HG02973 (cell line): ENCODE measurements at regions not wholly inside any gene's neighbourhood (a gene's known extent, or its start where the extent isn't known, plus 50 kb on each side); places are given as distances from the start of the nearest gene placed in this dataset.

Experiments
- ATAC-seq: cut with Tn5 transposase; IDR thresholded peaks from one replicate; pipeline ENCODE4 v1.9.1; 2021; ENCODE audit warnings: moderate library complexity; ENCODE audit not compliant: unreplicated experiment

DNA sequence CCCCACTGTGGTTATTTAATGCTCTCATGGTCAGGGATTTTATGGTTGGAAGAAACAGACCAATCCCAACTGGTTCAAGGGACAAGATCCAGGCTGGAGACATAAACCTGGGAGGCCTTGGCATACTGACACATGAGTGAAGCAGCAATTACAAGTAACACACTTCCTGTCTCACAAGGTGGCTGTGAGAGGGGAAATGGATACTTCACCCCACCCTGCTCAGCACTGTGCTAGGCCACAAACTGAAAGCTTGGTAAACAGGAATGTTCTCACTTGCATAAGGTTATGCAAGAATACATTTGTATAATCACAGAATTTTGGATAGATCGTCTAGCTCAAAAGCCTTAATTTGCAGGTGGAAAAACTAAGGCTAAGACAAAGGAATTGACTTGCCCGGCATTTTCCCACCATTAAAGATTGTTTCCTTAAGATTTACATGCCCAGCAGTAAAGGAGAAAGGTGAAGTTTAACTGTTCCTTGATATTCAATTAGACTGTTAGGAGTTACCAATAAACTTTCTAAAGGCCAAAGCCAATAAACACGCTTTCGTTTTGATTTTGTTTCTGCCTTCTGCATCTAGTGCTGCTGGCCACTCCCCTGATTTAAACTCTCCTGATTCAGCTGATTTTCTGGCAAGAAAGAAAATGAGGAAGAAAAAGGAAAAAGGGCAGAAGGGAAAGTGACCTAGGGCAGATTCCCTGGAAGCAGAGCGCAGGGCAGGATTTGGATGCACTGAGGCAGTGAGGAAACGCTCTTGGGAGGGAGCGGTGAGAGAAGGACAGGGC is 215.6 kb upstream of the CDH5 start:
- no peak for ATAC-seq

DNA sequence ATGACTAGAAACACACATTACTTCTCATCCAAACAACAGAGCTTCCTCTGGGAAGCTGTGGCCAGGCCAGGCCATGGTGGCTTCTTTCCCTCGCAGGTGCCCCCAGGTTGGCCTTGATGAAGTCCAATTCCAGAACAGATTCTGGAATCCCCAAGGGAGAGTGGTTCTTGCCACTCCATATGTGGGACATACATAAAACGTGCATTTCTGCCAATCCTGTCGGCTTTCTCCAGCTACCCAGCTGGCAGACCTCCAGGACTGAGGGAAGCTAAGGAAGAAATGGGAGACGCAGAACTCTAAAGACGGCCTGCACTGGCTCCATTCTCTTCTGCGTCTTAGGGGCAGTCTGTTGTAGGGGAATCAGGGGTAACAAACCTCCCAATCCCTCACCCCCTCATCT is 219.2 kb upstream of the CDH5 start:
- ATAC-seq, result no peak

DNA sequence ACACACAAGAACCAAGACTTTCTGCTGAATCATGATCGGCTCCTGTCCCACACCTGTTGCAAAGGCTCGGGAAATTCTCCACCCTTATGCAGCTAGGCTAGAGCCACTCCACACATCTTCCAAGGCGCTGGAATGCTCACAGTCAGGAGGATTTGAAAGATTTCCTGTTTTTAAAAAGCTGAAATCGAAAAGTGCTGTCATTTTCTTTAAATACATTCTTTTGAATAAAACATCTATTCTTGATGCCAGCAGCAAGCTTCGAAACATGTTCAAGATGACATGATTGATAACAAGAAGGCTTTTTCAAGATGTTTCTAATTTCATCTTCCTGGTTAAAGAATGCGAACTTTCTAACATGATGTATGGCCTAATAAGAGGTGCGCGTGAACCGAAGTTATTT is 219.7 kb upstream of the CDH5 start:
- ATAC-seq, result no peak

DNA sequence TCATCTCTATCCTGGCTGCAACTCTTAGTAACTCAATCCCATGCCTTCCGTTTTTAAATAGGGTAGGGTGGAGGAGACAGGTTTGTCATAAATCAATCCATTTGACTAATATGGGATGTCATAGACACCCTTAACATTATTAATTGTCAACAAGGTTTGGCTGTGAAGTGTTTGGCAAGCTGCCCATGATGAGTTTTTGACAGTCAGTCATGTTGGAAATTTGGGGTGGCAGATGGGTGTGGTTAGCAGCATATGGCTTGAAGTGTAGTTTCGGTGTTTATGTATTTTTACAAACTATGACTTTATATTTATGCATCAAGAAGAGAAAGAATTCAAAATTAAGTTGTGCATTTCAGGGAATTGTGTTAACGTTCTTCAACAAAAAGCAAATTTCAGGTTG is 221.8 kb upstream of the CDH5 start:
- no peak for ATAC-seq

DNA sequence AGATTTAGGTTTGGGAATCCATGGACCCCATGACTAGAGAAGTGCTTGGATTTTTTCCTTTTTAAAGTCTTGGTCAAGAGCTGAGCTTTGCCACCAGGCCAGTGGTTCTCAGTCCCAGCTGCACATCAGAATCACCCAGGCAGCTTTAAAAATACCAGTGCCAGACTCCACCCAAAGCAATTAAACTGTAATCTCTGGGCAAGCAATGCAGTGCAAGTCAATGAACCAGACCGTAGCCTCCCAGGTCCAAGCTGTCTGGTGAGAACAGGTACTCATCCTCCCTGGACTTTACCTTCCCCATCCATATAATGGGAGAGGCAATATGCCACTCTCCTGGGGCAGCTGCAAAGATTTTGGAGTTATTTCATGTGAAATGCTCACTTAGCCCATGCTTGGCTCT is 223.1 kb upstream of the CDH5 start:
- ATAC-seq, result no peak

DNA sequence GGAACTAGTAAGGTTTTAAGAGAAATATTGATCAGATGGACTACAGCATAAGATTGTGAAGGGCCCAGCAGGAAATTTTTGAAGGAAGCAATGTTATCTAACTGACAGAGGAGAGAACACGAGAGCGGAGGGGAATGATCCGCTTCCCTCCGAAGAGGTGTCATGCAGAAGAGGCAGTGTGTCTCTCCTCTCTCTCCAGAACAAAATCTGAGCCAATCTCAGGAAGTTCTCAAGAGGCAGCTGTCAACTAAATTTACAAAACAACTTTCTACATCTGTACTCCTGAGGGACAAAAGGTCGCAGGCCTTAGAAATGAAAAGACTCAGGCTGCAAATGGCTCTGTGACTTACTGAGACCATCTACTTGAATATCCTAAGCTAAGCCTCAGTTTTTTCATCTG is 224.6 kb upstream of the CDH5 start:
- ATAC-seq, result no peak

DNA sequence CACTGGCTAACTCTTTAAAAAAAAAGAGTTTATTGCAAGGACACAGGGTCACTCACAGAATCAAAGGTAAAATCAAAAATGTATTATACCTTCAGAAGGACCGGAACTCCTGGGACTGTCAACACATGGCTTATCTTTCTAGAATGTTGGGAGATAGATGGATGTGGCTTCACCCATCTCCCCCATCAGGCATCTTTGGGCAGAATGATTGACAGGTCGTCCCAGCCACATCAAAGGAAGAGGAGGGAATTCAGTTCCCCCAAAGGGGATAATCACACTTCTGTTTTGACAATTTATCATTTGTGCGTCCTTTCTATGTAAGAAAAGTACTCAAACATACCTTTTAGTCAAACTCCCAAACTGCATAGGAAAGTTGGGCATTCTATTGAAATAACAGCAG is 228.6 kb upstream of the CDH5 start:
- no peak for ATAC-seq

DNA sequence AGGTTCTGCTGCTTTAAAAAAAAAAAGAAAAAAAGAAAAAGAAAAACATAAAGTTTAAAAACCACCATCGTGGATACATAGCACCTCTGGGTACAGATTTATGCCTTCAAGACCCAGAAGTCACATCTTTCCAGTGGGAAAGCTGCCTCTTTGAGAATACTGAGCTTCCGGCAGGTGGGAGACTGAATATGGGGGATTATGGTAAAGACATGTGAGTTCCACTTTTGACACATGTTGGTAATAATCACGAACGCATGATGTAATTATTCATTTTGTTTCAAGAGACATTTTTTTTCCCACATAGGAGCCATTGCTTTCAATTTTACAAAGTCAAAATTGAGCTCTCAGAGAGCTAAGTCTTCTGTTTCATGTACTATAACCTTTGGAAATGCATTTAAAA is 229.7 kb upstream of the CDH5 start:
- ATAC-seq, result no peak

DNA sequence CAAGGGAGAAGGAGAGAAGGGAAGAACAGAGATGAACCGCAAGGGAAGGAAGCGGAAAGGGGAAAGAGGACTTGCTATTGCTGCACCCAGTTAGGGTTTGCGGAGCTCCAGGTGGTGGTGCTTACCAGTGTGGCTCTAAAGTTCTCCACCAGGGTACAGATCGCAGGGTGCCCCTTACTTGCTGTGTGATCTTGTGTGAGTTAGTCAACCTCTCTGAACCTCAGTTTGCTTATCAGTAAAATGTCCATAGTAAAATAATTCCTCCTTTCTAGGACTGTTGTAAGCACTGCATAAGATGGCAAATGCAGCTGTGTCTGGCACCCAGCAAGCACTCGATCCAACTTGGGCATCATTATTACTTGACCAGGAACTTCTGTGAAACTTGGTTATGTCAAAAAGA is 230.7 kb upstream of the CDH5 start:
- no peak for ATAC-seq

DNA sequence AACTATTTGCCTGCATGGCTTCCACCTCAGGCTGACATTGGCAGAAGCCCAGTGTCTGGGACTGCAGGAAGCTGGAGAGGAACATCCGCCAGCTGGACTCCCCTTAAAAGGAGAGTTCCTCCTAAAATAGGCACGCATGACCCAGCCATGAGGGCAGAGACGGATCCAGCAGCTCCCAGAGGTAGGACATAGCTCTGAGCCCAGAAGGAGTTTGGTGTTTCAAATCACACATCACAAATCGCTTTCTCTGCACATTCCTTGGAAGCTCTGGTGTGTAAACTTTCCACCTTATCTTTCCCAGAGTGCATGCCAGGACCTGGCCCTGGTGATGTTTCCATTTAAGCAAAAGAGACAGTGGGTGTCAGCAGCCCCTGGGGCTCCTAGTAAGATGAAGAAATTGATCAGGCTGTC is 231.1 kb upstream of the CDH5 start:
- ATAC-seq, result no peak

DNA sequence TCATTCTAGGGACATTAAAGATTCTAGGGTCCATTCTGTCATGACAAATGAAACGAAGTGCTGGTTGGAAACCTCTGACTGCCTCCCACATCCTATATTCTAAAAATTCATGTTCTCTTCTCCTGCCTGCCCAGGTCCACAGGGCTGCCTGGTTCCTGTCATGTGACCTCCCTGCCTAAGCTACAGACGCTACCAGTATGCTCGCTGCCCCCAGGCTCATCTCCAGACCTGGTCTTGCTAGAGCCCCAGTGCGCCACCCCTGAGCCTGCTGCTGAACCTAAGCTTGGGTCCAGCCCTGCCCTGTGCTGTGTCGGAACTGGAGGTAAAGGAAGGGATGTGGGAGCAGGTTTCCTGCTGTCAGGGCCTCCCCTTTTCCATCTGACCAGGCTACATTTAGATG is 231.6 kb upstream of the CDH5 start:
- no peak for ATAC-seq

DNA sequence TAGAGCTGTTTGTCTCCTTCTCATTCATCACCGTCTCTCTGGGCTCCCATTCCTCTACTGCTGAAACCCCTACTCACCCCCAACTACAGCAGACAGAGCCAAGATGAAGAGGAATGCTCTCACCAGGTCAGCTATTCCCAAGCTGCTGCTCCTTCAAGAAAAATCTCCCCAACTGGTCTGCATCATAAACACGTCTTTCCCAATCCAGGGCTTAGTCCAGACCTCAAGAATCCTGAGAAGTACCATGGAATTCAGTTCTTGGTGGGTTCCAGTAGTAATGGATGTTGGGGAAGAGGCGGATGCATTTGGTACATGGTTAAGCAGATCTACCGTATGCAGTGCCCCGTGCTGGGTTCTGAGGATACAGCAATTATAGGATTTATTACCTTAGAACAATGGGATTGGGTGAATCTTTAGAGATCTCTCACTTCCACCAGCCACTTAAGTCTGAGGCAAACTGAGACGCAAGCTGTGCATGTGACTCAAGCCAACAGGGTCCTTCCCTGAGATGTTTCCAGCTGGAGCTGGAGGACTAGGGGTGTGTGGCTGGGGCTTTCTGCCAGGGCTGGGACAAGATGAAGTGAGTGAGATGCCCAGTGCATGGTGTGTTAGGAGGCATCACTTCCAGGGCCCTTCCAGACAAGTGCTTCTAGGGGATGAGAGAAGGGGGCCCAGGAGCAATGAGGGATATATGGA is 232.7 kb upstream of the CDH5 start:
- ATAC-seq, result no peak

DNA sequence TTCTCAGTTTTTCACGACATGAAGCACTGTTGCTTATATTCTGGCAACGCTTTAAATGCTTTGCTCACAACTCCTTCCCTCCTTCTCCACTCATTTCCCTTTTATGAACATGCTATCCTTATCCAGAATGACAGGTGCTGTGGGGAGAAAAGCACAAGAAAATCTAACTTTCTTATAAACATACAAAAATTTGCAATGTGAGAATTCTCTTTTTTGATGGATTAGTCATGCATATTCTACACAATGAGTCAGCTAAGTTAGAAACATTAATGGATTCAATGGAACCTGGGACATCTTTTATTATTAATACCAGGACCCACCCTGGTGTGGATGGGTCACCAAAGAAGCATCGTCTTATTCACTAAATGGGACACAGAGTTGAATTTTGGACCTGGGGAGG is 234.6 kb upstream of the CDH5 start:
- no peak for ATAC-seq

DNA sequence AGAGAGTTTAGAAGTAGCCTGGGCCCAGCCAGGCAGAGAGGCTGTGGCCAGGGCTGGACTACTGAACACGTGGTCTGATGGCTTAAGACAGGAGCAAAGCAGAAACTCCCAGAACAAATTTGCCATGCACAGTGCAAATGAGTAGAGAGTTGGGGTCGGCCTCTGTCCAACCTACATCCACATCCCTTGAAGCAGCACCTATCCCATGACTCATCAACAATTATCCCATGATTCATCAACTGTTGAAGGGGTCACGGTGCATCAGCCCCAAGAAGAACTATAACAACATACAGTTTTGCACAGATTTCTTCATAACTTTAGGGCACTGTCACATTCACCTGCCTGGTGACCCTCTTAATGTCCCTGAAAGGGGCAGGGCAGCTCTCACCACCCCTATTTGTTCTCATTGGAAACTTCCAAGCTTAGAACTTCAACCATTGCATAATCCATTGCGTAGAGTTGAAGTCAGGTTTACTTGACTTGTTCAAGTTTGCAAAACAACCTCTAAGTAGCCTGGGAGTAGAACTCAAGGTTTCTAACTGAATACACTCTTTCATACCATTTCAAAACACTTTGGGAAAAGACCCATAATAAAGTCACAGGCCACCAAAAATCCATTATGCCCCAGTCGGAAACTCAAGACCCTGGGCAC is 235.2 kb upstream of the CDH5 start:
- ATAC-seq, result no peak

DNA sequence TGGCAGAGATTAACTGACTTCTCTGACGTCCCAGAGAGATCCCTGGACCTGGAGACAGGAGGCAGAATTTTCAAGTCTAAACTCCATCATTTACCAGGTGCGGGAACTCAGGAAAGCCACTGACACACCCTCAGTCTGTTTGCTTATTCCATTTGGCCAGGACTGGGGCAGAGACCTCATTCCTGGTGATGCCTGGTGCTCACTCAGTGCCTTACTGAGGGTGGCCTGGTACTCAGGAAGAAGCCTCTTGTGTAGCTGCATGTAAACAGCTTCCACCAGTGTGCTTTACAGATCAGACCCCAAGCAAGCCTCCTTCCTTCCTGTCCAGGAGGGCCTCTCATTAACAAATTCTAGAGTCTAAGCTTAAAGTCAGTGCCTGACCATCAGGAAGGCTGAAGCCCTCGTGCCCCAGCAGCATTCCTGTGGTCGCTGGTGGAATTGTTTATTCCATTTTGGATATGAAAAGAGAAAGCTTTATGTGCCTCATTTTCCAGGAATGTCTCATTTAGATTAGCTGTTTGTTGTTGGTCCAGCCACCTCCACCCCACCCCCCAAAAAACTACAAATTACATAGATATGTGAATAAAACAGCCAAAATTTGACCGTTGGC is 236.1 kb upstream of the CDH5 start:
- no peak for ATAC-seq

DNA sequence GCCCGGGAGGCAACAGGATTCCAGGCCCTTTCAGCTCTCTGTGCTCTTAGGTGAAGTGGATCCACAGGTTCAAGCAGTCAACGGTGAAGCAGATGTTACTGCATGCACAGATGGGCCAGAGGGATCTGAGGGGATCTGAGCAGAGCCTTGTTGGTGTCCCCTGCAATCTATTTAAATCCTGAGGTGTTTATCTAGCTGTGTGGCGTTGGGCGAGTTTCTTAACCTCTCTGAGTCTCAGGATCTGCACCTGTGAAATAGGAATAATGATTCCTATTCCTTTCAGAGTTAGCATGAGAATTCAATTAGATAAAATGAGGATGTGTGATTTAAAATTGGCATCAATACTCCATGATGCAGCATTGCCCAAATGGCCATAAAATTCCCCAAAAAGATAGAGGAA is 237.3 kb upstream of the CDH5 start:
- ATAC-seq, result no peak

DNA sequence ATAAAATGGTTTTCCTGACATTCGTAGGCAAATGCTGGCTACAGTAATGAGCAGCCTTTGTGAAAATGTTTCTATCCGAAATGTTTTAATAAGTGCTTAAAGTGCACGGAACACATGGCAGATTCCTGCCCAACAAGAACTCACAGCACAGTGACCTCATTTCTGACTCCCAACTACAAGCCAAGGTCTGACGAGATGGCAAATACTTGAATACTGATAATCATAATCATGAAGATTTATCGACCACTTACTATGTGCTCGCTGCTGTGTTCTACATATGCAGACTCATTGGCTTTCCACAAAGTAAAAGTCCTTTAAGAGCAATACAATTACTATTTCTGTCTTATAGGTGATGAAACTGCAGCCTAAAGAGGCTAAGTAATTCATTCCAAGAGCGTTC is 238.1 kb upstream of the CDH5 start:
- no peak for ATAC-seq

DNA sequence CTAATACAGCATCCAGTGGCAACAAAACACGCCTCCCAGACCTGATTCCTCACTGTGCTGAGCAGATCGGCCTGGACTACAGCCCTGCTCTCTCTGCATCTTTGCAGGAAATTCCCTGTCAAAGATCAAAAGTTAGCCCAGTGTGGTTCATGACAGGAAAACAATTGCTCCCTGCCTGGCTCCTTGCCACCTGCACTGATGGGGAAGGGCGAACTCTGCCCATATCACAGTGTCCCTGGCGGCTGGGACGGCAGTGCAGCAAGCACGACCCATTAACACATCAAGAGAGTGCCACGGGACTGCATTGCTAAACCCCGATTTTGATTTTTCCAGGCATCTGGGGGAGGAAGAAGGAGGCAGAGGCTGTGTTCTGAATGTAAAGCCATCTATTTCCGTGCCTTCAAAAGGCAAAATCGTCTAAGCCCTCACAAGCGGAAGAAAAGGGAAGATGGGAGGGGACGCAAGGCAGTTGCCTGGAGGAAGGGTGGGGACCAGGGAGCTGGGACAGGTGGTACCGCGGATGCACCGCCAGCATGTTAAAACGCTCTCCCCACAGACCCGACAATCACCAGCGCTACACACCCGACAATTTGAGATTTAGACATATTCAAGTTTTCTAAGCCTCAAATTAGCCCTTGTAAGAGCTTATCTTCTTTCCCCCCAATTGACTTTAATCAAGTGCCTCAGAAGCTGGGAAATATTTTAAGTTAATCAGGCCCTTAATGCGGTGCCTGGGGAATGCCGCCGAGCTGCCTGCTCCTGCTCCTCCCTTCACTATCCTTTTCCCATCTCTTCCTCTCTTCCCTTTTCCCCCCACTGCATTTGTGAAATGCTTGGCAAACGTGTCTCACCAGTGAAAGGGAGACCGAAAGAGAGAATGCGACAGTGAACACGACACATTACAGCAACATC is 238.8 kb upstream of the CDH5 start:
- ATAC-seq, result no peak

DNA sequence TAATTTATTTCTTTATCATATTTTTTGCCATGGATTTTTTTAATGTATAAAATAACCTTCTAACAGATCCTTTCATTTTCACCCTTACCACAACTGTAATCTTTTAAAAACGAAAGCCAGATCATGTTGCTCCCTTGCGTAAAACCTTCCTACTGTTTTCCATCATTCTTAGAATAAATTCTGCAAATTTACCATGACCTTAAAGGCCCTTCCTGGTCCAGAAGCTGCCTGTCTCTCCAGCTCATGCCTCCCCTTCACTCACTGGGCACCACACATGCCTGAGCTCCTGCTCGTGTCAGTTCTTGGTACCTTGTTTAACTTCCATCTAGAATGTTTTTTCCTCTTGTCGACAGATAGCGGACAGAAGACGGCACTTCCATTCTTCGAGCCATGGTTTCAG is 245.0 kb upstream of the CDH5 start:
- ATAC-seq, result no peak

DNA sequence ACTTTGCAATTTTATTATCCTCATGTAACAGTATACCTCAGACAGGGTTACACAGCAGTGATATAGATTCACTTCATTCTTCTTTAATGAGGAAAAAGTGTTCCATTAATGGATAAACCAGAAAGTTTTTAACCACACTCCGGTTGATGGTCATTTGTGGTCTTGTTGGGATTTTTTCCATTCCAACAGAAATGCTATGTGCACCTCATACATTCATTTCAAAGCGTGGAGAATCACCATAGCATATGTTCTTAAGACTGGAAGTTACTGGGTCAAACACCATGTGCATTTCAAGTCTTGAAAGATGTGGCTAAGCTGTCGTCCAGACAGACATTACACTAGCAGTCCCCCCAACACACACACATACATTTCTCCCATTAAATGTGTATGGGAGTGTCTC is 245.8 kb upstream of the CDH5 start:
- ATAC-seq, result no peak
